GM19328 (cell line): ENCODE measurements at regions not wholly inside any gene's neighbourhood (a gene's known extent, or its start where the extent isn't known, plus 50 kb on each side); places are given as distances from the start of the nearest gene placed in this dataset.
"Not testable (repeated sequence)": the region's sequence is repeated elsewhere in the genome, so short reads cannot be mapped to it uniquely, and the experiment has no call there.

Experiments used
- ATAC-seq: cut with Tn5 transposase; IDR thresholded peaks from one replicate; pipeline ENCODE4 v1.9.1; 2021; ENCODE audit warnings: mild to moderate bottlenecking, moderate library complexity; ENCODE audit not compliant: unreplicated experiment

GRCh38 chrX:113154315-113154714 is 313.7 kb upstream of the AMOT start:
- ATAC-seq: not testable (repeated sequence)

DNA sequence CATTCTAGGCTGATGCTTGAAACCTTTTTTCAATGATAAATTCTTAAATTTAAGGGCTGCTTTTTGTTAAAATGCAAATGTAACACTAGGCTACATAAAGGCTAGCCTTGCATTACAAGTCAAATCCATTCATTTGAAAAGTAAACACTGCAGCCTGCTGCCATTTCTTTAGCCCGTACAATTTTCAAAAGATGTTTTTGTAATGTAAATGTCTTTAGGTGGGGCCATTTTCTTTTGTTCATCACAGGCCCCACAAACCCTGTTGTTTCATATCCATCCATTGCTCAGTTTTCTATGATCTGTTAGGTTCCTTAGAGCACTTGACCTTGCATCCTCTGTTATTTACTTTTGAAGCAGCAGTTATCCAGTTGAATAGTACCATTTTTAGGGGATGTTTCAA is 296.2 kb upstream of the AMOT start:
- no peak for ATAC-seq

DNA sequence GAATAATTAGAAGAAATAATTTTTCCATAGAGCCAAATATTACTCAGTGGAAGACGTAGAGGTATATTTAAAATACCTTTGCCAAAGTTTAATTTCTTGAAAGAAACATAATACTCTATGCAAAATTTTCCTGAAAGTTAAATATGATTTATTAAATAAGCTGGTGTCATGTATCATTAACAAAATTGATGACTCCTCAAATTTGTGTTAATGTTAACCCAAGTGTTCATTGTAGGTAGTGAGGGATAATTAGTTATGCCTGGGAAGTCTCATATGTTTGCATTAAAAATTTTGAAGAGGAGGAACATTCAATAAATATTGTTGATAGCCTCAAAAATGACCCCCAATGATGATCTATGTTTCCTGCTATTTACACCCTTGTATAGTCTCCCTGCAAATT is 292.7 kb upstream of the AMOT start:
- no peak for ATAC-seq

- ATAC-seq: no peak
These were observed 284.1 kb upstream of the AMOT start for GRCh38 chrX:113124693-113125092.

GRCh38 chrX:113075521-113075920 is 234.9 kb upstream of the AMOT start:
- ATAC-seq: no peak

- ATAC-seq: no peak
These were observed 219.1 kb upstream of the AMOT start for GRCh38 chrX:113059714-113060113.

GRCh38 chrX:113058634-113059033 is 218.0 kb upstream of the AMOT start:
- ATAC-seq: no peak

- no peak for ATAC-seq
These were observed 208.3 kb upstream of the AMOT start for GRCh38 chrX:113048896-113049295.

GRCh38 chrX:113048480-113048879 is 207.8 kb upstream of the AMOT start:
- no peak for ATAC-seq

- no peak for ATAC-seq
These were observed 193.5 kb upstream of the AMOT start for GRCh38 chrX:113033966-113034680.

DNA sequence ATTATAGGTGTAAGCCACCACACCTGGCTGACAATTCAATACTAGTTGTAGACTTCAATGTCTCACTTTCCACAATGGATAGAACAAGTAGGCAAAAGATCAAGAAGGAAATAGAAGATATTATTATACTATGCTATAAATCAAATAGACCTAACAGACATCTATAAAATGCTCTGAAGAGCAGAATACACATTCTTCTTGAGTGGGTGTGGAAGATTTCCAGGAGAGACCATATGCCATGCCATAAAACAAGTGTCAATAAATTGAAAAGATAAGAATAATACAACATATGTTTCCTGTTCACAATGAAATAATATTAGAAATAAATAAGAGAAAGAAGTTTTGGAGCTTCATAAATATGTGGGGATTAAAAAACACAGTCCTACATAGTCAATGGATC is 179.3 kb upstream of the AMOT start:
- no peak for ATAC-seq

DNA sequence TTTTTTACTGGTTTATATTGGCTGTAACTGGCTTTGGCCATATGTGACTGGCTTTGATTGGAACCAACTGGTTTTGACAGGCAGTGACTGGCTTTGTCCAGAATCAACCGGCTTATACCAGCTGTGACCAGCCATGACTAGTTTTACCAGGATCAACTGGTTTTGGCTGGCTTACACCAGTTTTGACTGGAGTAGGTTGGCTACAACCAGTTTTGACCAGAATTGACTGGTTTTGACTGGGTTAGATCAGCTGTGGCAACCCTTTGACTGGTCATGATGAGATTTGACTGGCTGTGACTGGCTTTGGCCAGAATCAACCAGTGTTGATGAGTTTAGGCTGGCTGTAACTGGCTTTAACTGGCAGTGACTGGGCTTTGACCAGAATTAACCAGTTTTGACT is 169.2 kb upstream of the AMOT start:
- ATAC-seq: no peak

GRCh38 chrX:113009029-113009428 is 168.4 kb upstream of the AMOT start:
- ATAC-seq: no peak

DNA sequence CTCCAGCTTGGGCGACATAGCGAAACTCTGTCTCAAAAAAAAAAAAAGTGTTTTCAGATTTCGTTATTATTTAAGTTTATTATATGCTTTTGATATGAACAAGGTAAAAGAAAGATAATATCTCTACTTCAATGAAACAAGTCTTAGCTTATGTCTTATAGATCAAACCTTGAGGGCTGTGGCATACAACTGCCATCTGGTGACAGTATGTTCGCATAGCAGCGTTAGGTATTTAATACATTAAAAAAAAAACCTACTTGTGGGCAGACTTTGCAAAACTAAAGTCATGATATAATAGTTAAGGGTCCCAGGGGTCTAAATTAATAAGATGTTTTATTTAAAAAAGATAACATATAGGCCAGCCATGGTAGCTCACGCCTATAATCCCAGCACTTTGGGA is 161.2 kb upstream of the AMOT start:
- ATAC-seq: no peak

- no peak for ATAC-seq
These were observed 157.4 kb upstream of the AMOT start for GRCh38 chrX:112997991-112998390.

- no peak for ATAC-seq
These were observed 151.2 kb upstream of the AMOT start for GRCh38 chrX:112991801-112992200.

DNA sequence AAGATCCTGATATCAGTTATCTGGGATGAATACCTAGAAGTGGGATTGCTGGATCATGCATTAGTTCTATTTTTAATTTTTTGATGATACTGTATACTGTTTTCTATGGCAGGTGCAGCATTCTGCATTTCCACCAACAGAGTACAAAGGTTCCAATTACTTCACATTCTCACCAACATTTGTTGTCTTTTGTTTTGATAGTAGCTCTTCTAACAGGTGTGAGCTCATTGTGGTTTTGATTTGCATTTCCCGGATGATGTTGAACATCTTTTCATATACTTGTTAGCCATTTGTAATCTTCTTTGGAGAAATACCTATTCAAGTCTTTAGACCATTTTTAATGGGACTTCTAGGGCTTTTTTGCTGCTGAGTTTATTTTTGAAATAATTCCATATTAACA is 139.2 kb upstream of the AMOT start:
- no peak for ATAC-seq

DNA sequence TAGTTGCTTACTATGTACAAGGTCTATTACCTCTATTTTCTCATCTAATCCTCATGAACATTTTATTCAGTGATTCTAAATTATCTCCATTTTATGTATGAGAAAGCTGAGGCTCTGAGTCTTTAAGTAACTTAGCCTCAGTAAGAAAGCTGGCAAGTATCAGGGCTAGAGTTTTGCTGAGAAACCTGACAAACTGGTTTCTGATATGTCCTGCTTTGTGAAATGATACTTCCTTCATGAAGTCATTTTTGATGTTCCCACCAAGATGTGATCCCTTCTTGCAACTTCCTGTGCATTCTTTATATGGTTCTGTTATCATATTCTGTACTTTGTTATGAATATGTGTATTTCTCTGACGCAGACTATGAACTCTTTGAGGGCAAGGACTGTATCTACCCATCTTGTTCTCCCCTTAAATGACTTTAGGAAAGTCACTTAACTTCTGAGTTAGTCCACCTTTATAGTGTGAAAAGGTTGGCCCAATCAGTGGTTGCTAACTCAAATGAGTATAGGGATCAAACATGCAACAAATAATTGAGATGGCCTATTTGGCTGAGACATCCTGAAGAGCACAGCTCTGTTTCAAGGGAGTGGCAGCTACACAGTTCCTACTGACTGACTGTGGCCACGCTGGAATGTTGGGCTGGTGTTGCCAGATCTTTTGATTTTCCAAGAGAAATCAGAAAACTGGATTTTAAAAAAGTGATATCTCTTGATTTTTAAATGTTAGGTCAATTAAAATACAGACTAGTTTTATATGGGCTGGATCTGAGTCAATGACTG is 127.9 kb upstream of the AMOT start:
- ATAC-seq: no peak

DNA sequence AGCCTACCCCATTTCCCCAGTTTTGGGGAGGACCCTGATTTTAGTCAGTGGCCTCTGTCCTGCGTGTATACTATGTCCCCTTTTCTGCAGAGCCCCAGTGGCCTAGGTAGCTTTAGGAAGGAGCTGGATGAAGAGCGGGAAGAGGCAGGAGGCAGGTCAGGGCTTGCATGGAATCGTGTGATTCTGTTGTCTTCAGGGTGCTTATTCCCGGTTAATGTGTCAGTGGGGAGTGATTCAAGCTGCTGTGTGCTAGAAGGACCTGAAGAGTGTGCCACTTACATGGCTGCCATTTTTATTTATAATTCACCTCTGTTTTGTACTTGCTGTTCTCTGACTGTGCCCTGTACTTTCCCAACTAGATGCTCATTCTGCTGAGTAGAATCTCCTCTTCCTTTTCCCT is 127.3 kb upstream of the AMOT start:
- ATAC-seq: no peak

- no peak for ATAC-seq
These were observed 126.7 kb upstream of the AMOT start for GRCh38 chrX:112967341-112967740.

- ATAC-seq: no peak
These were observed 121.3 kb upstream of the AMOT start for GRCh38 chrX:112961981-112962380.

- ATAC-seq: no peak
These were observed 107.5 kb upstream of the AMOT start for GRCh38 chrX:112947981-112948615.
